ENCODE measurements at regions not wholly inside any gene's neighbourhood (a gene's known extent, or its start where the extent isn't known, plus 50 kb on each side); places are given as distances from the start of the nearest gene placed in this dataset.

DNA sequence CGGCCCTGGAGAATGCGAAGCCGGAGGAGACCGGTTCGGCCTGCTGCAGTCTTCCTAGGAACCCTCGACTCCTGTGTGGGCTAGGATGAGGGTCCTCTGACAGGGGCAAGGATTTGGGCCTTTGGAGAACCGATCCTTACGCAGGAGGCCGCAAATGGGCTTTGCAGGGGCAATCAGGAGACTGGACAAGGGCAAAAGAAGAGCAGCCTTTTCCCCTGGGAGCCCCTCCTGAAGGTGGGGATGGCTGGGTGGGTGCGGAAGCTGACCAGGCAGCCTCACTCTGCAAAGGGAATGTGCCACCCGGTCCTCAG, 111.7 kb downstream of the NAV1 start:
- peaks cover 32% of the 10 kb centered on the region for H4K20me1 ChIP-seq (ENCODE audit: low read depth)
- Mint-ChIP-seq H3K9me3 (no peaks in the 10 kb centered on the region), H3K27ac (peak overlapping the region; percentile 43), H3K36me3 (no peaks in the 10 kb centered on the region), H3K4me1 (peaks cover 66% of the 10 kb centered on the region), H3K4me3 (peak overlapping the region; percentile 93), H3K27me3 (ENCODE audit: insufficient read depth, low read depth) (peaks cover 8% of the 10 kb centered on the region)
- peak overlapping the region; percentile 90 for H3K4me2 ChIP-seq
- peaks cover 68% of the 10 kb centered on the region for H3K27me3 ChIP-seq
- no peaks in the 10 kb centered on the region for H3K9me3 ChIP-seq (ENCODE audit: low read depth)
- no peaks in the 10 kb centered on the region for H3K79me2 ChIP-seq (ENCODE audit: low read depth)
- TF ChIP-seq EZH2phosphoT487 (IDR thresholded peaks at IDR 0.05), result no peak
- TF ChIP-seq, protein P1, sequence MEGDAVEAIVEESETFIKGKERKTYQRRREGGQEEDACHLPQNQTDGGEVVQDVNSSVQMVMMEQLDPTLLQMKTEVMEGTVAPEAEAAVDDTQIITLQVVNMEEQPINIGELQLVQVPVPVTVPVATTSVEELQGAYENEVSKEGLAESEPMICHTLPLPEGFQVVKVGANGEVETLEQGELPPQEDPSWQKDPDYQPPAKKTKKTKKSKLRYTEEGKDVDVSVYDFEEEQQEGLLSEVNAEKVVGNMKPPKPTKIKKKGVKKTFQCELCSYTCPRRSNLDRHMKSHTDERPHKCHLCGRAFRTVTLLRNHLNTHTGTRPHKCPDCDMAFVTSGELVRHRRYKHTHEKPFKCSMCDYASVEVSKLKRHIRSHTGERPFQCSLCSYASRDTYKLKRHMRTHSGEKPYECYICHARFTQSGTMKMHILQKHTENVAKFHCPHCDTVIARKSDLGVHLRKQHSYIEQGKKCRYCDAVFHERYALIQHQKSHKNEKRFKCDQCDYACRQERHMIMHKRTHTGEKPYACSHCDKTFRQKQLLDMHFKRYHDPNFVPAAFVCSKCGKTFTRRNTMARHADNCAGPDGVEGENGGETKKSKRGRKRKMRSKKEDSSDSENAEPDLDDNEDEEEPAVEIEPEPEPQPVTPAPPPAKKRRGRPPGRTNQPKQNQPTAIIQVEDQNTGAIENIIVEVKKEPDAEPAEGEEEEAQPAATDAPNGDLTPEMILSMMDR (IDR thresholded peaks at IDR 0.05), result no peak
- TF ChIP-seq EZH2 (IDR thresholded peaks at IDR 0.05), result no peak
- peaks cover 23% of the 10 kb centered on the region for H3F3A ChIP-seq (ENCODE audit: low read depth)
- H2AFZ ChIP-seq (replicated peaks), result peak overlapping the region; percentile 92
- no peak overlapping the region for H3K9ac ChIP-seq
- H3K27ac ChIP-seq, result no peak overlapping the region
- peaks cover 46% of the 10 kb centered on the region for H3K4me1 ChIP-seq
- H3K4me3 ChIP-seq, result peak overlapping the region; percentile 58
- H3K36me3 ChIP-seq, result no peaks in the 10 kb centered on the region
- DNase-seq (ENCODE audit: low spot score), result no peak

DNA sequence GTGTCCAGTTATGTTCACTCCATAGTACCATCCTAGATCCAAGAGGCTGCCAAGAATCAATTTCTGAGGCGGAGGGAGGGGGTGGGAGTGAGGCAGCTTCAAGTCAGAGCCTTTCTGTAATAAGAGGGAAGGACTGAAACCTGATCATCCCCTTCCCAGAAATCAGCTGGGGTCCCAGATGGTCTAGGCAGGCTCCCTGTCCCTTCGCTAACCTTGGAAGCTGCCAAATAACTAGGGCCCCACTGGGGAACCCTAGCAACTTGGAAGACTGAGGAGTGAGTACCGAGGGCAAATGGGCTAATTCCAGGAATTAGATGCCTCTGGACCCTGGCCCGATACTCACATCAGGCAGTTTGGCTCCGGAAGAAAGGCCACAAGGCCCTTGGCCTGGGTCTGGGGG, 113.3 kb downstream of the NAV1 start:
- H3K4me3 ChIP-seq, result no peak overlapping the region
- no peaks in the 10 kb centered on the region for H3K79me2 ChIP-seq (ENCODE audit: low read depth)
- H3F3A ChIP-seq (ENCODE audit: low read depth), result peaks cover 18% of the 10 kb centered on the region
- no peaks in the 10 kb centered on the region for H3K36me3 ChIP-seq
- H3K27me3 ChIP-seq, result peaks cover 52% of the 10 kb centered on the region
- peaks cover 4% of the 10 kb centered on the region for H3K27me3 Mint-ChIP-seq (ENCODE audit: insufficient read depth, low read depth)
- no peak overlapping the region for H2AFZ ChIP-seq (replicated peaks)
- H3K27ac Mint-ChIP-seq, result no peak overlapping the region
- no peaks in the 10 kb centered on the region for H3K9me3 ChIP-seq (ENCODE audit: low read depth)
- TF ChIP-seq EZH2phosphoT487 (IDR thresholded peaks at IDR 0.05), result no peak
- peaks cover 63% of the 10 kb centered on the region for H3K4me1 Mint-ChIP-seq
- no peak overlapping the region for H3K9ac ChIP-seq
- peaks cover 30% of the 10 kb centered on the region for H4K20me1 ChIP-seq (ENCODE audit: low read depth)
- peaks cover 47% of the 10 kb centered on the region for H3K4me1 ChIP-seq
- no peaks in the 10 kb centered on the region for H3K36me3 Mint-ChIP-seq
- no peak overlapping the region for H3K27ac ChIP-seq
- no peak for DNase-seq (ENCODE audit: low spot score)
- H3K9me3 Mint-ChIP-seq, result no peaks in the 10 kb centered on the region
- no peak overlapping the region for H3K4me2 ChIP-seq
- H3K4me3 Mint-ChIP-seq, result peak overlapping the region; percentile 93

DNA sequence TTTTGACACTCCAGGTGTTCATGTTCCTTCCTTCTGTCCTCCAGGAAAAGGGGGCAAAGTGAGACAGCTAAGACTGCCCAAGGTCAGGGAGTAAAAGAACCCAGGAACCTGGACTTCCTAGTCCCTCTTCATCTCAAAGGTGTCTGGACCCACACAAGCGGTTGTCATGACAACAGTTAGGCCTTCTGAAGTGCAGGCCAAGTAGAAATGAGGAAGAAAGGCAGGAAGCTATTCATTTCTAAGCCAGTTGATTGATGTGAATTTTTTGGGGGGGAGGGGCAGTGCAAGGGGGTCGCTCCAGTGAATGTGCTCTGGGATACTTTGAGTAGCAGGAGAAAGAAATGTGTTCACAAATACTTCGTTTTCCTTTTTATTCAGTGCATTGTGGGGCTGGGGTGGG, 114.3 kb downstream of the NAV1 start:
- Histone ChIP-seq H3K79me2 (ENCODE audit: low read depth) (no peaks in the 10 kb centered on the region), H3K27ac (no peak overlapping the region), H3K4me3 (no peak overlapping the region), H3K4me1 (peaks cover 41% of the 10 kb centered on the region), H2AFZ (replicated peaks) (no peak overlapping the region), H3K4me2 (no peak overlapping the region), H4K20me1 (ENCODE audit: low read depth) (peaks cover 23% of the 10 kb centered on the region), H3K9me3 (ENCODE audit: low read depth) (no peaks in the 10 kb centered on the region), H3K36me3 (no peaks in the 10 kb centered on the region), H3K9ac (no peak overlapping the region), H3K27me3 (peaks cover 42% of the 10 kb centered on the region), H3F3A (ENCODE audit: low read depth) (peaks cover 18% of the 10 kb centered on the region)
- no peak for TF ChIP-seq EZH2phosphoT487 (IDR thresholded peaks at IDR 0.05)
- Mint-ChIP-seq H3K9me3 (no peaks in the 10 kb centered on the region), H3K36me3 (no peaks in the 10 kb centered on the region), H3K27ac (no peak overlapping the region), H3K27me3 (ENCODE audit: insufficient read depth, low read depth) (peaks cover 2% of the 10 kb centered on the region), H3K4me1 (peaks cover 59% of the 10 kb centered on the region), H3K4me3 (peak overlapping the region; percentile 13)
- peak; percentile 20 for DNase-seq (ENCODE audit: low spot score)

DNA sequence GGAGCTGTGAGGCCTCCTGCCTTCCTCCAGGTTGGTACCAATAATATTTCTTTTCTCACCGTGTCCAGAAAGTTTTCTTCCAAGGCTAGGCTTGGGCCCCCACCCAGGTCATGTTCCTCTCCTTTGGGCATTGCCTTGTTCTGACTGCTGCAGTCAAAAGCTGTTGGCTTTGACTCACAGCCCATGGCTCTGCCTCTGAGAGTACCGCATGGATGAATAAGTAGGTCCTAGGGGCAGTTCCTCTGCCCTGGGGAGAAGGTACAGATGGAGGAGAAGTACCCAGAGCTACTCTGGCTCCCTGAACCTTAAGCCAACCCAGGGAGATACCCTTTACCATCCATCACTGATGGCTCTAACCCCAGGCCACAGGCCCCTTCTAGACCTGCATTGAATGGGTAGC, 115.0 kb downstream of the NAV1 start:
- Histone ChIP-seq H4K20me1 (ENCODE audit: low read depth) (peaks cover 21% of the 10 kb centered on the region), H3F3A (ENCODE audit: low read depth) (peaks cover 14% of the 10 kb centered on the region), H3K27me3 (peaks cover 35% of the 10 kb centered on the region), H3K9me3 (ENCODE audit: low read depth) (no peaks in the 10 kb centered on the region), H3K9ac (no peak overlapping the region), H3K4me3 (no peak overlapping the region), H3K79me2 (ENCODE audit: low read depth) (no peaks in the 10 kb centered on the region), H3K36me3 (no peaks in the 10 kb centered on the region), H2AFZ (replicated peaks) (no peak overlapping the region), H3K27ac (no peak overlapping the region), H3K4me2 (no peak overlapping the region), H3K4me1 (peaks cover 39% of the 10 kb centered on the region)
- H3K36me3 Mint-ChIP-seq, result no peaks in the 10 kb centered on the region
- H3K27ac Mint-ChIP-seq, result no peak overlapping the region
- DNase-seq (ENCODE audit: low spot score), result no peak
- peaks cover 59% of the 10 kb centered on the region for H3K4me1 Mint-ChIP-seq
- H3K9me3 Mint-ChIP-seq, result no peaks in the 10 kb centered on the region
- TF ChIP-seq, protein P1 (IDR thresholded peaks at IDR 0.05), result no peak
- no peak for TF ChIP-seq EZH2phosphoT487 (IDR thresholded peaks at IDR 0.05)
- no peak for TF ChIP-seq EZH2 (IDR thresholded peaks at IDR 0.05)
- H3K27me3 Mint-ChIP-seq (ENCODE audit: insufficient read depth, low read depth), result peaks cover 4% of the 10 kb centered on the region
- H3K4me3 Mint-ChIP-seq, result no peak overlapping the region
